Stimulated activated memory B cell treated with anti-CD40 and anti-IgM and Interleukin-4, amounts not matched to agents 10 μg/mL and 1 μg/mL and 100 μg/mL, for 72 hours (primary cell): ENCODE measurements at regions not wholly inside any gene's neighbourhood (a gene's known extent, or its start where the extent isn't known, plus 50 kb on each side); places are given as distances from the start of the nearest gene placed in this dataset.
A peak's percentile ranks its signal among the peaks of the same experiment; 100 is the strongest.

Experiments used
- ATAC-seq: fragments of 150-1000 bp; cut with Tn5 transposase; 2 replicates; pipeline ENCODE4 v1.10.0; 2021
- H3K27ac Mint-ChIP-seq: one replicate; pipeline ENCODE4 v1.8.0; 2022; ENCODE audit warnings: mild to moderate bottlenecking, mixed read lengths
- H3K27me3 Mint-ChIP-seq: one replicate; pipeline ENCODE4 v1.8.0; 2022; ENCODE audit warnings: mixed read lengths
- H3K36me3 Mint-ChIP-seq: one replicate; pipeline ENCODE4 v1.8.0; 2022; ENCODE audit warnings: mixed read lengths
- H3K4me1 Mint-ChIP-seq: one replicate; pipeline ENCODE4 v1.8.0; 2022; ENCODE audit warnings: mixed read lengths
- H3K4me3 Mint-ChIP-seq: one replicate; pipeline ENCODE4 v1.8.0; 2022; ENCODE audit warnings: mild to moderate bottlenecking, moderate library complexity, mixed read lengths
- H3K9me3 Mint-ChIP-seq: one replicate; pipeline ENCODE4 v1.8.0; 2022; ENCODE audit warnings: mixed read lengths

DNA sequence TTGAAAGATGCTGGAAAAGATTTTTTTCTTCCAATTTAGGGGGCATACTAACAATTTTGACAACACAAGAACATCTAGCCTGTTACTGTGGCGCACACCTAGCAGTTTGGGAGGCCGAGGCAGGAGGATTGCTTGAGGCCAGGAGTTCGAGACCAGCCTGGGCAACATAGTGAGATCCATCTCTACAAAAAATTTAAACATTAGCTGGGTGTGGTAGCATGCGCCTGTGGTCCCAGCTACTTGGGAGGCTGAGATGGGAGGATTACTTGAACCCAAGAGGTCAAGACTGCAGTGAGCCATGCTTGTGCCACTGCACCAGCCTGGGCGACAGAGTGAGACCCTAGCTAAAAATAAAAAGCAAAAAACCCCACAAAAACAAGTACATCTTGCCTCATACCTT, 168.8 kb downstream of the TANC2 start:
- no peak overlapping the region for H3K4me3 Mint-ChIP-seq
- no peaks in the 10 kb centered on the region for H3K36me3 Mint-ChIP-seq
- ATAC-seq, result no peak
- H3K4me1 Mint-ChIP-seq, result peaks cover 12% of the 10 kb centered on the region
- no peak overlapping the region for H3K27ac Mint-ChIP-seq
- H3K9me3 Mint-ChIP-seq, result no peaks in the 10 kb centered on the region
- no peaks in the 10 kb centered on the region for H3K27me3 Mint-ChIP-seq

DNA sequence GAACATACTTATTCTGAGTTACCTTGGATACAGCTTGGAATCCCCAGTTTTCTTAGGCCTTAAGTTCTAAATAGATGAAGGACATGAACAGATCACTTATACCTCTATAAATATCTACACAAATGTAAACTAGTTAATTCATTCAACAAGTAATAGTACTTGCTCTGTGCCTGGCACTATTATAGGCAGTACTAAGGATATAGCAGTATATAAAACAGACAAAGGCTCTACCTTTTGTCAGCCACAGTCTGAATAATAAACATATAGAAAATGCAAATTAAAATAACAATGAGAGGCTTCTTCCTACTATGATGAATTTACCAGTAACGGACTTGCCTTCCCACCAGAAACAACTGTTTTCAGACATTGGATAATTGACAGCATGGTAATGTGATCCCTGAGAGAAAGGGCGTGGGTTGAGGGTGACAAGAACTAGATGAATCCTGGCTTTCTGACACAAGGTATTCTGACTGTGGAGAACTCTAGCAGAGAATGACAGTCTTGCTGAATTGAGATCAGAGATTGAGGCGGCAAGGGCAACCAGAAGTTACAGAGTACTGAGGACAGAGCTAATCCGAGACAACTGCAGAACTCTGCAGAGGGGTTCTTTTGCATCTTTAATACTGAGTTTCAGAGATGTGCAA, 170.5 kb downstream of the TANC2 start:
- no peak for ATAC-seq
- H3K36me3 Mint-ChIP-seq, result no peaks in the 10 kb centered on the region
- H3K27ac Mint-ChIP-seq, result no peak overlapping the region
- H3K9me3 Mint-ChIP-seq, result no peaks in the 10 kb centered on the region
- no peaks in the 10 kb centered on the region for H3K27me3 Mint-ChIP-seq
- H3K4me3 Mint-ChIP-seq, result no peak overlapping the region
- H3K4me1 Mint-ChIP-seq, result peaks cover 12% of the 10 kb centered on the region

- Mint-ChIP-seq H3K27ac (no peak overlapping the region), H3K36me3 (no peaks in the 10 kb centered on the region), H3K27me3 (no peaks in the 10 kb centered on the region), H3K4me1 (peaks cover 12% of the 10 kb centered on the region), H3K9me3 (no peaks in the 10 kb centered on the region), H3K4me3 (no peak overlapping the region)
- ATAC-seq, result no peak
These were observed 171.1 kb downstream of the TANC2 start for GRCh38 chr17:63137163-63137562.

GRCh38 chr17:63138713-63139112, 172.7 kb downstream of the TANC2 start:
- Mint-ChIP-seq H3K9me3 (no peaks in the 10 kb centered on the region), H3K4me3 (no peak overlapping the region), H3K4me1 (peaks cover 12% of the 10 kb centered on the region), H3K27ac (peak overlapping the region; percentile 61), H3K36me3 (no peaks in the 10 kb centered on the region), H3K27me3 (no peaks in the 10 kb centered on the region)
- no peak for ATAC-seq

- Mint-ChIP-seq H3K4me3 (no peak overlapping the region), H3K36me3 (no peaks in the 10 kb centered on the region), H3K4me1 (peaks cover 12% of the 10 kb centered on the region), H3K27ac (peak overlapping the region; percentile 61), H3K27me3 (no peaks in the 10 kb centered on the region), H3K9me3 (no peaks in the 10 kb centered on the region)
- ATAC-seq, result no peak
These were observed 173.3 kb downstream of the TANC2 start for GRCh38 chr17:63139356-63139755.

GRCh38 chr17:63140255-63140654, 174.2 kb downstream of the TANC2 start:
- Mint-ChIP-seq H3K36me3 (no peaks in the 10 kb centered on the region), H3K4me1 (peaks cover 12% of the 10 kb centered on the region), H3K9me3 (no peaks in the 10 kb centered on the region), H3K27ac (no peak overlapping the region), H3K27me3 (no peaks in the 10 kb centered on the region), H3K4me3 (no peak overlapping the region)
- ATAC-seq, result peak; percentile 69

GRCh38 chr17:63142836-63143235, 176.8 kb downstream of the TANC2 start:
- Mint-ChIP-seq H3K4me1 (peaks cover 12% of the 10 kb centered on the region), H3K9me3 (no peaks in the 10 kb centered on the region), H3K4me3 (no peak overlapping the region), H3K27me3 (no peaks in the 10 kb centered on the region), H3K27ac (no peak overlapping the region), H3K36me3 (no peaks in the 10 kb centered on the region)
- ATAC-seq, result no peak

GRCh38 chr17:63150490-63150889, 184.5 kb downstream of the TANC2 start:
- H3K4me1 Mint-ChIP-seq, result peaks cover 12% of the 10 kb centered on the region
- no peaks in the 10 kb centered on the region for H3K9me3 Mint-ChIP-seq
- no peak overlapping the region for H3K4me3 Mint-ChIP-seq
- no peak overlapping the region for H3K27ac Mint-ChIP-seq
- H3K27me3 Mint-ChIP-seq, result no peaks in the 10 kb centered on the region
- no peaks in the 10 kb centered on the region for H3K36me3 Mint-ChIP-seq
- no peak for ATAC-seq

- Mint-ChIP-seq H3K9me3 (no peaks in the 10 kb centered on the region), H3K4me3 (no peak overlapping the region), H3K27ac (no peak overlapping the region), H3K4me1 (peaks cover 13% of the 10 kb centered on the region), H3K27me3 (no peaks in the 10 kb centered on the region), H3K36me3 (no peaks in the 10 kb centered on the region)
- ATAC-seq, result no peak
These were observed 185.0 kb downstream of the TANC2 start for GRCh38 chr17:63150994-63151464.

DNA sequence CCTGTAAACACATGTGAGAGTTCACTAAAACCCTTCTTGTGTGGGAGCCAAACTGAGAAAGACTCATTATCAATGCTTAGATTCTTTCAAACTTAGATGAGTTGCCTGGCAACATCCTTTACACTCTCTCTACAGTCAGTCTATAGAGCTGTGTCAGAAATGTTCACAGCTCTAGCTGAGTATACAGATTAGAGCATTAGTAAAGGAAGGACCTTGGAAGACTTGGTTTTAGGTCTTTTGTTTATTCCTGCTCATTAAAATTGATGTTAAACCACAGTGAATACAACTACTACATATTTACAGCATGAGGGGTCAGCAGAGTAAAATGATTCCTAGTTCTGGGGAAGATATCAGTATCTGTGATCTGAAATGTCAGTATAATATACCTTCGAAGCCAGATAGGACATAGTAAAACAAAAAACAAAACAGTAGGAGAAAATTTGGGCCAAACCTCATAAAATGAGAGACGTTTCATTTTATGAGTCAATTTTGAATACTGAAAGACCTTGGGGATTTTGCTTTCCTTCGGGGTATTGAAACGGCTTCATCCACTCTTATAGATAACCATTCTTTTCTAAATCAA, 186.0 kb downstream of the TANC2 start:
- ATAC-seq, result no peak
- Mint-ChIP-seq H3K27ac (peak overlapping the region; percentile 64), H3K4me3 (no peak overlapping the region), H3K27me3 (no peaks in the 10 kb centered on the region), H3K4me1 (peaks cover 22% of the 10 kb centered on the region), H3K36me3 (no peaks in the 10 kb centered on the region), H3K9me3 (no peaks in the 10 kb centered on the region)

GRCh38 chr17:63153488-63153887, 187.5 kb downstream of the TANC2 start:
- H3K27ac Mint-ChIP-seq, result no peak overlapping the region
- no peaks in the 10 kb centered on the region for H3K9me3 Mint-ChIP-seq
- no peaks in the 10 kb centered on the region for H3K27me3 Mint-ChIP-seq
- H3K4me1 Mint-ChIP-seq, result peaks cover 22% of the 10 kb centered on the region
- ATAC-seq, result no peak
- H3K36me3 Mint-ChIP-seq, result no peaks in the 10 kb centered on the region
- no peak overlapping the region for H3K4me3 Mint-ChIP-seq

GRCh38 chr17:63154586-63155244, 188.7 kb downstream of the TANC2 start:
- H3K27me3 Mint-ChIP-seq, result no peaks in the 10 kb centered on the region
- no peak overlapping the region for H3K4me3 Mint-ChIP-seq
- H3K4me1 Mint-ChIP-seq, result peaks cover 22% of the 10 kb centered on the region
- H3K9me3 Mint-ChIP-seq, result no peaks in the 10 kb centered on the region
- H3K36me3 Mint-ChIP-seq, result no peaks in the 10 kb centered on the region
- no peak for ATAC-seq
- no peak overlapping the region for H3K27ac Mint-ChIP-seq

GRCh38 chr17:63156986-63157385, 191.0 kb downstream of the TANC2 start:
- no peaks in the 10 kb centered on the region for H3K27me3 Mint-ChIP-seq
- H3K4me3 Mint-ChIP-seq, result no peak overlapping the region
- no peaks in the 10 kb centered on the region for H3K36me3 Mint-ChIP-seq
- H3K4me1 Mint-ChIP-seq, result peaks cover 20% of the 10 kb centered on the region
- H3K27ac Mint-ChIP-seq, result no peak overlapping the region
- no peak for ATAC-seq
- no peaks in the 10 kb centered on the region for H3K9me3 Mint-ChIP-seq

GRCh38 chr17:63162406-63163157, 196.5 kb downstream of the TANC2 start:
- Mint-ChIP-seq H3K27me3 (no peaks in the 10 kb centered on the region), H3K4me1 (no peaks in the 10 kb centered on the region), H3K4me3 (no peak overlapping the region), H3K9me3 (no peaks in the 10 kb centered on the region), H3K36me3 (no peaks in the 10 kb centered on the region), H3K27ac (no peak overlapping the region)
- no peak for ATAC-seq

DNA sequence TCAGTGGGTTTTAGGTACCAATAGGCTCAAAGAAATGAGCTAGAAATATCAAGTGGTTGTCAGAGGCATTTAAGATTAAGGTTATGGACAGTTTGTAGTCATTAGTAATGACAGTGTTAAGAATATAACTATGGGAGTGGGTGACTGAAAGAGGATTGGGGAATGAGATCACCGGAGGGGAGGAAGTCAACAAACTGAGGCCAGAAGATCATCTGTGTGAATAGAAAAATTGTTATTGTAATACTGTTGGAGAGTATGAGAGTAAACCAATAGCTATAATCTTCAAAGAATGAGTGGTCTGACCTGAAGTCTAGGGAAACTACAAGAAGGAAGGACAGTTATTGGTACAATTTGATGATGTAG, 197.1 kb downstream of the TANC2 start:
- Mint-ChIP-seq H3K4me3 (no peak overlapping the region), H3K27ac (no peak overlapping the region), H3K36me3 (no peaks in the 10 kb centered on the region), H3K27me3 (no peaks in the 10 kb centered on the region), H3K9me3 (no peaks in the 10 kb centered on the region), H3K4me1 (no peaks in the 10 kb centered on the region)
- no peak for ATAC-seq
